OCI-LY3 (cell line): ENCODE measurements at regions not wholly inside any gene's neighbourhood (a gene's known extent, or its start where the extent isn't known, plus 50 kb on each side); places are given as distances from the start of the nearest gene placed in this dataset.

ENCODE experiments used
- CTCF ChIP-seq: fragments of 200-600, 300-600 bp; sonication (generic); IDR thresholded peaks from 2 replicates; pipeline ENCODE4 v1.5.1; 2014; ENCODE audit warnings: antibody characterized with exemption, low read length, low read depth
- EZH2phosphoT487 ChIP-seq: fragments of 200-600 bp; shearing (Covaris generic); IDR thresholded peaks from 2 replicates; pipeline ENCODE4 v1.6.1; 2018; ENCODE audit warnings: antibody characterized with exemption, mixed run types, low read depth

GRCh38 chr10:111984057-111984456 lies 199.5 kb downstream of the GPAM start:
- TF ChIP-seq CTCF: no peak
- TF ChIP-seq EZH2phosphoT487: no peak
